K562 (cell line): ENCODE measurements at regions not wholly inside any gene's neighbourhood (a gene's known extent, or its start where the extent isn't known, plus 50 kb on each side); places are given as distances from the start of the nearest gene placed in this dataset.
"Not testable (repeated sequence)": the region's sequence is repeated elsewhere in the genome, so short reads cannot be mapped to it uniquely, and the experiment has no call there.

Experiments used
- MXI1 ChIP-seq: IDR thresholded peaks from 2 replicates; pipeline ENCODE4 v1.6.1; 2011; ENCODE audit warnings: low read depth, mild to moderate bottlenecking, improper control_type of control experiment, low read length
- TCF7 ChIP-seq: sonication (generic); IDR thresholded peaks from 2 replicates; pipeline ENCODE4 v1.6.1; 2016; ENCODE audit warnings: antibody characterized with exemption, borderline replicate concordance

GRCh38 chr4:123657606-123658005, 261.0 kb downstream of the SPRY1 start:
- TF ChIP-seq TCF7, MXI1: not testable (repeated sequence)
